Peyer's patch (tissue), 4 donors: ENCODE measurements at regions not wholly inside any gene's neighbourhood (a gene's known extent, or its start where the extent isn't known, plus 50 kb on each side); places are given as distances from the start of the nearest gene placed in this dataset.

Experiments used
- POLR2A ChIP-seq, 2 donors: fragments of 450-650 bp; IDR thresholded peaks; one replicate each; pipeline ENCODE4 v1.5.1; 2017; ENCODE audit warnings: antibody characterized with exemption in 2 of 2, mild to moderate bottlenecking in 2 of 2, moderate library complexity in 2 of 2
- TF ChIP-seq, protein P1 (sequence below), 6 experiments: fragments of 450-650 bp in 4 of 6; fragments of 200-600 bp in 2 of 6; sonication (generic) in 1 of 6; IDR thresholded peaks; one replicate each; pipeline ENCODE4 v1.5.1; 2017 to 2019; ENCODE audit warnings: antibody characterized with exemption in 6 of 6, mild to moderate bottlenecking in 3 of 6, moderate library complexity in 1 of 6

DNA sequence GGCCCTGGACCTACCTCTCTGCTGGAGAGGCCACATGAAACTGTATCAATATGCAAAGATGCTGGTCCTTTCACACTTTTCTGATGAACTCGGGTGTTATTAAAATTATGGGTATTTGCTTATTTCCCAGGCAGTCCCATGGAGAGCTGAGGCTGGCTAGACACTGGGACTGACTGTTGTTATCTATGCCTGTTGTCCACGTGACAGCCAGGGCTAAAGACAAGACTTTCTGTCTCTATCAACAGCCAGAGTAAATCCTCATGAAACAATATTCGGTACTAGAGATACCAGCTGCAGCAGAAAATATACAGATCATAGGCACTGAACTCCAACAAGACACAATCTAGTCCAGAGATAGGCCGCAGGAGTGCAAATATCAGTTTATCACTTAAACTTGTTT lies 236.4 kb downstream of the FOXA2 start:
- TF ChIP-seq, protein P1, sequence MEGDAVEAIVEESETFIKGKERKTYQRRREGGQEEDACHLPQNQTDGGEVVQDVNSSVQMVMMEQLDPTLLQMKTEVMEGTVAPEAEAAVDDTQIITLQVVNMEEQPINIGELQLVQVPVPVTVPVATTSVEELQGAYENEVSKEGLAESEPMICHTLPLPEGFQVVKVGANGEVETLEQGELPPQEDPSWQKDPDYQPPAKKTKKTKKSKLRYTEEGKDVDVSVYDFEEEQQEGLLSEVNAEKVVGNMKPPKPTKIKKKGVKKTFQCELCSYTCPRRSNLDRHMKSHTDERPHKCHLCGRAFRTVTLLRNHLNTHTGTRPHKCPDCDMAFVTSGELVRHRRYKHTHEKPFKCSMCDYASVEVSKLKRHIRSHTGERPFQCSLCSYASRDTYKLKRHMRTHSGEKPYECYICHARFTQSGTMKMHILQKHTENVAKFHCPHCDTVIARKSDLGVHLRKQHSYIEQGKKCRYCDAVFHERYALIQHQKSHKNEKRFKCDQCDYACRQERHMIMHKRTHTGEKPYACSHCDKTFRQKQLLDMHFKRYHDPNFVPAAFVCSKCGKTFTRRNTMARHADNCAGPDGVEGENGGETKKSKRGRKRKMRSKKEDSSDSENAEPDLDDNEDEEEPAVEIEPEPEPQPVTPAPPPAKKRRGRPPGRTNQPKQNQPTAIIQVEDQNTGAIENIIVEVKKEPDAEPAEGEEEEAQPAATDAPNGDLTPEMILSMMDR (IDR thresholded peaks at IDR 0.05) = no peak
- no peak for TF ChIP-seq POLR2A (IDR thresholded peaks at IDR 0.05)
